COLO668 (cell line): ENCODE measurements at regions not wholly inside any gene's neighbourhood (a gene's known extent, or its start where the extent isn't known, plus 50 kb on each side); places are given as distances from the start of the nearest gene placed in this dataset.
"Not testable (repeated sequence)": the region's sequence is repeated elsewhere in the genome, so short reads cannot be mapped to it uniquely, and the experiment has no call there.

ENCODE experiments used
- DNase-seq: peaks from one replicate; lab custom pipeline; 2025; ENCODE audit not compliant: unreplicated experiment; lab: John Stamatoyannopoulos, UW

- not testable (repeated sequence) for DNase-seq
Measured at GRCh38 chr6:165765256-165765655, 102.2 kb upstream of the PDE10A start.

- DNase-seq, result no peak
Measured at GRCh38 chr6:165762876-165763275, 99.8 kb upstream of the PDE10A start.

- DNase-seq, result no peak
Measured at GRCh38 chr6:165762125-165762524, 99.1 kb upstream of the PDE10A start.

- DNase-seq, result no peak
Measured at GRCh38 chr6:165760803-165761185, 97.8 kb upstream of the PDE10A start.

GRCh38 chr6:165760126-165760802, 97.2 kb upstream of the PDE10A start:
- DNase-seq, result no peak

- DNase-seq, result no peak
Measured at GRCh38 chr6:165758441-165758840, 95.4 kb upstream of the PDE10A start.

GRCh38 chr6:165755583-165755982, 92.5 kb upstream of the PDE10A start:
- DNase-seq, result no peak

- no peak for DNase-seq
Measured at GRCh38 chr6:165753506-165753905, 90.5 kb upstream of the PDE10A start.

- DNase-seq, result no peak
Measured at GRCh38 chr6:165752451-165752850, 89.4 kb upstream of the PDE10A start.

- no peak for DNase-seq
Measured at GRCh38 chr6:165751486-165751885, 88.4 kb upstream of the PDE10A start.

- DNase-seq, result no peak
Measured at GRCh38 chr6:165749163-165749562, 86.1 kb upstream of the PDE10A start.

GRCh38 chr6:165748390-165748789, 85.3 kb upstream of the PDE10A start:
- no peak for DNase-seq

- DNase-seq, result no peak
Measured at GRCh38 chr6:165747963-165748362, 84.9 kb upstream of the PDE10A start.

- no peak for DNase-seq
Measured at GRCh38 chr6:165746331-165746730, 83.3 kb upstream of the PDE10A start.

- DNase-seq, result no peak
Measured at GRCh38 chr6:165745492-165745891, 82.5 kb upstream of the PDE10A start.

GRCh38 chr6:165744555-165745228, 81.7 kb upstream of the PDE10A start:
- DNase-seq, result no peak

GRCh38 chr6:165743366-165743898, 80.4 kb upstream of the PDE10A start:
- DNase-seq, result no peak

- DNase-seq, result no peak
Measured at GRCh38 chr6:165742047-165742446, 79.0 kb upstream of the PDE10A start.

GRCh38 chr6:165737396-165737795, 74.4 kb upstream of the PDE10A start:
- no peak for DNase-seq

- no peak for DNase-seq
Measured at GRCh38 chr6:165735065-165735464, 72.0 kb upstream of the PDE10A start.

- DNase-seq, result no peak
Measured at GRCh38 chr6:165733489-165733791, 70.4 kb upstream of the PDE10A start.

- no peak for DNase-seq
Measured at GRCh38 chr6:165732696-165733488, 69.9 kb upstream of the PDE10A start.
